ENCODE measurements at regions not wholly inside any gene's neighbourhood (a gene's known extent, or its start where the extent isn't known, plus 50 kb on each side); places are given as distances from the start of the nearest gene placed in this dataset.

DNA sequence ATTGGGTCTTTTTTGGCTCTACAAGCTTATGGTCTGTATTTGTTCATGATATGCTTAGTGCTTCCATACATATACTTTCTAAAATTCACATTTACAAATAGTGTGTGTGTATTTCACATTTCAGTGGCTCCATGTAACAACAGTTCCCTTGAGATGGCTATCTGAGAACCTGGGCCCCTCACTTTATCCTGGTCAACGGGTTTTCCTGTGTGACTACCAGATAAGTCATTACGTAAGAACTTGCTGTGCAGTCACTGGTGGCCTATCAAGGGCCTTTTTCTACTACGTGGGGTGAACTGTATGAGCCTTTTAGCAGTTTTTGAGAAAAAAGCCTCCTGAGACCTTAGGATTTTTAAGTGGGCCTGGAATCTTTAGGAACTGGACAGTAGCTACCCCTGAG, 454.1 kb downstream of the PCNX1 start:
- DNase-seq (ENCODE audit: low read depth in 2 of 2) = no peak

DNA sequence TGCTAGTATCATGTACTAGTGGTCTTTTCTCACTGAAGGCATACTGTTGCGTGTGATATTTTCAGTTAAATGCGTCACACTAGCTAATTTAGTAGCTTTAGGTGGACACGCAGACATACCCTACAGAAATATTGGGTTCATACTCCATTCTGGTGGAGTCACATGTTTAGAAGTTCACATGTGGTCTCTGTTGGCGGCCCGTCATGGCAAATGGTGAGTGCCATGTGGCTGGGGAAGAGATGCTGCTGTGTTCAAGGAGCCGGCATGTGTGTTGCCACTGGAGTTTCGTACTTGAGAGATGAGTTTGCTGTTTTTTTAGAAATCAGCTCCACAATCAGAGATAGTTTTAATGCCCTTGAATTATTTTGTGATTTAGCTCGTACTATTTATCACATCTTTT, 454.6 kb downstream of the PCNX1 start:
- DNase-seq (ENCODE audit: low read depth in 2 of 2) = no peak

DNA sequence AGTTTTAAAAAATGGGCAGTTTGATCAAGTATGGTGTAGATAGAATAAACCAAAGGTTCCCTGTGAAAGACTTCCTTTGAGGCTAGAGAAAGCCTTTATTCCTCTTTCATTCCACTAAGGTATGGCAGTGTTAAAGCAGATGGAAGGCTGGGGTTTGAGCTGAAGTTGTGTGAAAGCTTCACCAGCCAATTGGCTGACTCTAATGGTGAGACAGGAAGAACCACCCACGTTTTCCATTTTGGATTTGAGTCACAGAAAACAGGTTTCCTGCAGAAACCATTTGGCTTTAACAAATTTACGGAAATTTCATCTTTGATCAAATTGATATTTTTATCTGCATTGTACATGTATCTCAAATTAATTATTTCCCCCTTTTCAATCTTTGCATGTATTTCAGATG, 455.0 kb downstream of the PCNX1 start:
- DNase-seq (ENCODE audit: low read depth in 2 of 2) = no peak

DNA sequence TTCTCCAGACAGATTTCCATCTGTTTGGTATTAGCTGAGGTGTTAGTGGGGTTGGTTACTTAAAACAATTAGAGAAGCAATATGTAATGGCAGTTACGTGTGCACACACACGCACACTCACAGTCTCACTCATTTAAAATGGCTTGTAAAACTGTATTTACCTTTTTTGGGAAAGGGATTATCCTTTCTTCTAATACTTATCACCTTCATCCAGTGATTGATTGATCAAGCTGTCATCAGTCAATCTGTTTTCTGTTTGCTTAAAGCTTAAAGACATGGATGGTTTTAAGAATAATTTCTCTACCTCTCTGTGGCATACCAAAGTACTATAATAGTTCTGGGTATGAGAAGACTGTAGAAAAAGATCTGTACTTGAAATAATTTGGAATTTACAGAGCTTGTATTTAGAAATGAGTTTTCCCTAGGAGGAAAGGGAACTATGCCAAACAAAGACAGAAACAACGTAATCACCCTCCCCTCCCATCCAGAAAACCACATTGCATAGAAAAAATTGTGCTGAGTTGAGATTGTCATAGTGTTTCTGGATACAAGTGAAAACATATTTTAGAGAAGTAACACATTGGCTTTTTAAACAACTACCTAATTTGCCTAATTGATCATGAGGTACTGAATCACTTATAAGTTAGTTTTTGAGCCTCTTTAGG, 455.8 kb downstream of the PCNX1 start:
- DNase-seq (ENCODE audit: low read depth in 2 of 2) = no peak

DNA sequence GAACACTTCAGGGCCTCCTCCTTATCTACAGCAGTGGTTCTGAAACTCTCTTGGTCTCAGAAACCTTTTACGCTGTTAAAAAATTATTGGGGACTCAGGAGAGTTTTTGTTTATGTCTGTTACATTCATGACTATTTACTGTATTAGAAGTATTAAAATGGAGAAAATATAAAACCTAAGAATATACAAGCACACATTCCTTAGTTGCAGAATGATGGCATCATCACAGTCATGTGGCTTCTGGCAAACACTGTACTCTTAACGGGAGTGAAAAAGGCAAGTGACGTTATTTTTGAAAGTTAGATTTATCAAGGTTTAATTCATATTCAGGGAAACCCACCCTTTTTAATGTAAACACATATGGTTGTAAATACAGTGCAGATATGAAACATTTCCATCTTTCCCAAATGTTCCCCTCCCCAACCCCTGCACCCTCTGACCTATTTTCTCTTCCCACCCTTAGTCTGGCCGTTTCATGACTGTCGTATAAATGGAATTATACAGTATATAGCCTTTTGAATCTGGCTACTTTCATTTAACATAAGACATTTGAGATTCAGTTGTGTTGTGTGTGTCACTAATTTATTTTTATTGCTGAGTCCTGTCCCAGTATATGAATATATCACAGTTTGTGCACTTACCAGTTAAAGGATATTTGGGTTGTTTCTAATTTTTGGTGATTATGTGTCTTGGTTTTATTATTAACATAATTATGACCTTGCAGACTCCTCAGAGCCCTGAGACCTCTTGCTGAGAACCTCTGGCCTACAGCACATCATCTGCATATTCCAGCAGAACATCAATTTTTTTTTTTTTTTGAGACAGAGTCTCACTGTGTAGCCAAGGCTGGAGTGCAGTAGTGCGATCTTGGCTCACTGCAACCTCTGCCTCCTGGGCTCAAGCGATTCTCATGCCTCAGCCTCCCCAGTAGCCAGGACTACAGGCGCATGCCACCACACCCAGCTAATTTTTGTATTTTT, 457.0 kb downstream of the PCNX1 start:
- DNase-seq (ENCODE audit: low read depth in 2 of 2) = no peak

DNA sequence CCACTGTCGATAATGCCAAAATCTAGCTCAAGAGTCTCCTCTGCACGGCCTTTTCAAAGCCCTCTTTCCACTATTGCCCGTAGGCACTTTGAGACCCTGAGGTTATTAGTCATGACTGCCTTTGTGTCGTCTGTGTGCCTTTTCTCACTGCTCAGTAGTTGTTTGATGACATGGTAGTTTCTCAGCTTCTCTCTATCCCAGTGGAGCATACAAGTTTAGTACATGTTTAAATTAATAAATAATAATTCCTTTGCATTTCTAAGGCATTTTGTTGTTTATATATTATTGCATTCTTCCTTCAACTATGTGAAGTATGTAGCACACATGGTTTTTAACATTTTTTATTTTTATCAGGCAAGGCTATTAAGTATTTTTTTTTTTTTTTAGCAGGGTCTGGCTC, 458.1 kb downstream of the PCNX1 start:
- DNase-seq (ENCODE audit: low read depth in 2 of 2) = no peak

DNA sequence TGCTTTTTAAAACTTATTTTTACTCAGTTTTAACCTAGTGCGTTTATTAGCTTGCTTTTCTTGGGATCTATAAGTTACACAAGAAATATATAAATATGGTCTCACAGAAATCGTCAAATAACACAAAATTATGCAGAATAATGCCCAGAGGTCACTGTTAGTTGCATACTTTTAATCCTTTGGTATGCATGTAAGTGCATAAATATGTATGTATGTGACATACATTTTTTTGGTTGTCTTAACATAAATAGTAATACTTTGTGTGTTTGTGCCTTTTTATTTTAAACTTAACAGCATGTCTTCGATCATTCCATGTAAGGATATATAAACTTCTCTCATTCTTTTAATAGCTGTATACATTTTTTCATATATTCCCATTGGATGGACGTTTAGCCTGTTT, 459.6 kb downstream of the PCNX1 start:
- DNase-seq (ENCODE audit: low read depth in 2 of 2) = no peak

DNA sequence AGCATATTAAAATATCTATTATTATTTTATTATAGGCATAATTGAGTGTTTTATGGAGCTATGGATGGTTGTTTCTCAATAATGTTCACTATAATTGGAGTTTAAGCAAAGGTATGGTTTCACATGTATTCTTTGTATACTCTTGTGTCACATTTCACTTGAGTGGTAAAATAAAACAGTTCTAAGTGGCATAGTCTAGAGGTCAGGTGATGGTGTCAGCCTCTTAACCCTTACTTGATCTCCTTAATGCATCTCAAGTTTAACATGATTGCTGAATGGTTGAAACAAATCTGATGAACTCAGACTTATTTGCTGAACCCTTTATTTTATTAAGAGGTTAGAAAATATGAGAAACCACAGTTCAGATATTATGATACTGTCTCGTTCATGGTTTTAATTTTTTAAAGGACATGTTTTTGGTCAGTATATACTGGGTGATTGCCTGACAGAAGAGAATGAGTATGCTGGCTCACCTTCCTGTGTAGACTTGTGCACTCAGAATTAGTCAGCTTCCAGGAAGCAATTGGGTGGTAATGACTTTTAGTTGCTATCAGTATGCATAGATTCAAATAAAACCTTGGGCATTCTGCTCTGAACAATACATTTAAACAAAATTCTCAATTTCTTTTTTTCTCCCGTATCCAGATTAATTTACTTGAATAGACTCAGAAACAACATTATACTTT, 464.6 kb downstream of the PCNX1 start:
- no peak for DNase-seq (ENCODE audit: low read depth in 2 of 2)

DNA sequence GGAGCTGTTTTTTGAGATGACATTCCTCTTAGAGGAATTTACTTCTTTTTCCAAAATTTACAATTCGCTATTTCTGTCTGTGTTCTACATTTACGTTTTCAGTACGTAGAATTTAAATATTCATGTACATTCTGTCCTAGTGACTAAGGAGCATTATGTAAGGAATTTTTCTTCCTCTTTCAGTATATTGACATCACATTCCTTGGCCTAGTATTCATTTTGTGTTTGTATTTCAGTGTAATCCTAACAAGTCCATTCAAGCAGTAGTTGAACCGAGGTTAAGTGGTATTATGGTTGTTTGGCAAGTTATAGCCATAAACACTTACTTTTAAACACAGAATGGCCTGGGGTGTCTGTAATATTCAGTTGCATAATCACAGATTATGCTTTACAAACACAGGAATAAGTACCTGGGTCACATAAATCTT, 465.2 kb downstream of the PCNX1 start:
- no peak for DNase-seq (ENCODE audit: low read depth in 2 of 2)

DNA sequence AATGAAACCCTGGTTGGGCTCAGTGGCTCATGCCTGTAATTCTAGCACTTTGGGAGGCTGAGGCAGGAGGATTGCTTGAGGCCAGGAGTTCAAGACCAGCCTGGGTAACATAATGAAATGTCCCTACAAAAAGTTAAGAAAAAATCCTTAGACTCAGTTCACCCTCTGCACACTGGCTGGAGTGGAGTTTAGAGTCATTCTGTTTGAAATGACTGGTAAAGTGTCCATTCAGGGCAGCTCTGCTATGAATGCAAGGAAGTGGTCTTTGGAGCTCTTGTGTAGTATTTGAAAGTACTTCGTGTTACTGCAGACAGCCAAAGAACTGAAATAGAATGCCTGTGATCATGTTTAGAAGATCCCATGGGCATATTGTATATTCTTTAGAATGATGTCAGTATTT, 466.5 kb downstream of the PCNX1 start:
- DNase-seq (ENCODE audit: low read depth in 2 of 2) = no peak

DNA sequence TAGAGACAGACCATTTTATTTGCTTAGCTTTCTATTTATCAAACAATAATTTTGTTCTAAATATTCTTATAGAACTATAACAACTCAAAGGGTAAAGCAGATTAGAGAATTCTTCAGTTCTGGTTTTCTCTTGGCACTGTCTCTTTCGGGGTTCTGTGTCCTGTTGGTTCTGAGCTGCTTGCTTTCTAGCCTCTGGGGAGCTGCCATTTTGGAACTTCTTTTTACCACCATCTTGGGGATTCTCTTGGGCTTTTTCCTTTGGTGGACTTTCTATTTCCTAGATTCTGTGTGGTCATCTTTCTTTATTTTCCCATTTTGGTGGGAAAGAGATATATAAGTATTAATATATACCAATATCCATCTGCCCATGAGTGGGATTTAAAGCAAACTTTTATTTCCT, 467.7 kb downstream of the PCNX1 start:
- no peak for DNase-seq (ENCODE audit: low read depth in 2 of 2)

DNA sequence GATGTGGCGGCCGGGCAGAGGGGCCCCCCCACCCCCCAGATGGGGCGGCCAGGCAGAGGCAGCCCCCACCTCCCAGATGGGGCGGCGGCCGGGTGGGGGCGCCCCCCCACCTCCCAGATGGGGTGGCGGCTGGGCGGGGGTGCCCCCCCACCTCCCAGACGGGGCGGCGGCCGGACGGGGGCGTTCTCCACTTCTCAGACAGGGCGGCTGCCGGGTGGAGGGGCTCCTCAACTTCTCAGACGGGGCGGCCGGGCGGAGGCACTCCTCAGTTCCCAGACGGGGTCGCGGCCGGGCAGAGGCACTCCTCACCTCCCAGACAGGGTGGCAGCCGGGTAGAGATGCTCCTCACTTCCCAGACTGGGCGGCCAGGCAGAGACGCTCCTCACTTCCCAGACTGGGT, 469.8 kb downstream of the PCNX1 start:
- no peak for DNase-seq (ENCODE audit: low read depth in 2 of 2)

DNA sequence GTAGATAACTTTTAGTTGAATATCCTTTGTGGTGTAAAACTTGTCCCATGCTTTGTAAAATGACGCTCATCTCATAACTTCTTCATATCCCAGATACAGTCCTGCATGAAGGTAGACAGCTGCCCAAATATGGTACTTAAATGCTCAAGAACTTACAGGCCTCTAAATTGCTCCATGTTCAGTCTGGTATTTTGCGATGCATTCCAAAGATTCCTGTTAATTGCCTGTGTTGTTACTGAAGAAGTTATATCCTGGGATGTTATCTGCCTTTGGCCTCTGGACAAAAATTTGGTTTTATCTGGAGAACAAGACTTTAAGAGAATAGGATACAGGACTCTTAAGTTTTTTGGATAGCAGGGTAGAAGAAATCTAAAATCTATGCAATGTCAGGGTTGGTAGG, 473.0 kb downstream of the PCNX1 start:
- no peak for DNase-seq (ENCODE audit: low read depth in 2 of 2)

DNA sequence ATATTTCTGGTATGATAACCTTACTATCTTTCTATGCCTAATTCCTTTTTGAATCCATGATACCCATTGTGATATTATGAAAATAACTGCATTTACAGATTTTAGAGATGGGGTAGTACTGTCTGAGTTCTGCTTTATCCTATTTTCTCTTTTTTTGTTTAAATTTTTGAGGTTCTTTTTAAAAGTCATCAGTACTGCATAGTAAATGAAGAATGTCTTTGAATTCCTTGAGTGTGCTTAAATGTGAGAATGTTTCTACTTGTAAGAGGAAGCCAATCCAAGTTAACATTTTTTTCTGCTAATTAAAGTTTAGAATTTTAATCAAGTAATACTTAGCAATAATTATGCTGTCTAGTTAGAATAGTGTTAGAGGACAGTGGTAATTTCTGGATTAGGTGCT, 474.6 kb downstream of the PCNX1 start:
- no peak for DNase-seq (ENCODE audit: low read depth in 2 of 2)

DNA sequence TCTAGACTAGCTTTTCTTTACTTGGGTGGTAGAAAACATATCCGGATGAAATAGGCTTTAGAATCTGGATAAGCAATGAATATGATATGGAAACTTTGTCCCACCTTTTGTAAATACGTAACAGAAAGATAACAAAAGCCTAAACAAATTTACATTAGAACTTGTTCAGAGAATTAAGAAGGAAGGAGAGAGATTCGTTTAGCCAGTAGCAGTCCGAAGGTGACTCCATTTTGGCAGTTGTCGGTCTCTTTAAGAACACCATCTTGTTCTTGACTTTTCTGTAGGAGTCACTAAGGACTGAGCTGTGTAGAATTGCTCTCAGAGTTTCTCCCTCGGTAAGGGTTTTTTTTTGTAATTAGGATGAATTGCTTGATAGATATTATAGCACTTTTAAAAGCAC, 475.1 kb downstream of the PCNX1 start:
- DNase-seq (ENCODE audit: low read depth in 2 of 2) = no peak

DNA sequence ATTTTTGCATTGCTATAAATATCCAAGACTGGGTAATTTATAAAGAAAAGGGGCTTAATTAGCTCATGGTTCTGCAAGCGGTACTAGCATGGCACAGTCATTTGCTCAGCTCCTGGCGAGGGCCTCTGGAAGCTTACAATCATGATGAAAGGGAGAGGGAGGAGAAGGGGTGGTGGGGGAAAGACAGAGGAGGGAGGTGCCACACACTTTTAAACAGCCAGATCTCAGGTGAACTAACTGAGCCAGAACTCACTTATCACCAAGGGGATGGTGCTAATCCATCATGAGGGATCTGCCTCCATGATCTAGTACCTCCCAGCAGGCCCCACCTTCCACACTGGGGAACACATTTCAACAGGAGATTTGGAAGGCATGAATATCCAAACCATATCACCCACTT, 476.3 kb downstream of the PCNX1 start:
- no peak for DNase-seq (ENCODE audit: low read depth in 2 of 2)

DNA sequence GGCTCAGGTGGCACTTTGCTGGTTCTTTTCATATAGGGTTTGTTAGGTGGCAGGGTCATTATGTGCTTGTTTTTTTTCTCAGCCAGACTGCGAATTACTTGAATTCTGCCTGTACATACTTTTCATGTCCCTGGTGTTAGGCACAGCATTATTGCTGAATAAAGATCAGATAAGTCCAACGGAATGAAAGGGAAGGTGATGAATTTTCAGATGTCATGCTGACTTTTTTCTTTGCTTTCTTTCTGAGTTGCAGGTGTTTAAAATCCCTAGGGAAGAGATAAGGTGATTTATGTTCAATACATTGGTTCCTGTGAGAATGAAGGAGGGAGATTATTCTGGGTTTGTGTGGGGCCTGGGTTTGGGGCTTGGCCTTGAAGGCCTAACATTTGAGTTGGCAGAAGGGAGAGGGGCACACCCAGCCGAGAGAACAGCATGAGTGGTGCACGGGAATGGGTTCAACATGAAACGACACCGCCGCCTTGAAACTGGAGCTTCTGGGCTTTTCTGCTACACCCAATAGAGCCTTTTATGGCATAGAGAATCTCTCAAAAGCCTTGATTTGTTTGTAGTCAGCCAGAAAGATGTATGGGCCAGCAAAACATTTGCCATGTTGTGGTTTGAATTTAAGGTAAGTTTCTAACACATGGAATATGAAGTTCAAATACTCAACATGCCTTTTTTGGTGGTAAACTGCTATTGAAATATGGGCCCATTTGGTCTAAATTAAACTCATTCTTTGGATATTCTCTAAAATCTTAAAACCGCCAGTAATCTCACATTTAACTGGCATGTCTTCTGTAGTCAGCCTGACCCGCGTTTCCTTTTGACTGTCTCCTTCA, 477.0 kb downstream of the PCNX1 start:
- DNase-seq (ENCODE audit: low read depth in 2 of 2) = no peak

DNA sequence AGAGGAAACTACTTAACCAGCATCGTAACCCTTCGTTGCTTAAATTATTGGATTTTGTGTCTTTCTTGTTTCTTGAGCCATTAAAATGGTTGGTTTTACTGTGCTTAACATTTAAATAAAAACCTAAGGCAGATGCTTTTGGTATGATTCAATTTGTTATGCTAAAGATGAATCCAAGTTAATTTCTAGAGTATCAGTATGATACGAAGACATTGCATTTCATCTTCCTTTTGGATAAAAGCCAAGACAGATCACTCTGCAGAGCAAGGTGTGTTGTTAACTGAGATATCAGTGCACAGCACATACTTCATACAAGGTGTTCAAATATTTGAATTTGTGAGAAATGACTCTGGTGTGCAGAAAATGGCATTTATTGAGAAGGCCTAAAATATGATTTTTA, 480.5 kb downstream of the PCNX1 start:
- DNase-seq (ENCODE audit: low read depth in 2 of 2) = no peak

DNA sequence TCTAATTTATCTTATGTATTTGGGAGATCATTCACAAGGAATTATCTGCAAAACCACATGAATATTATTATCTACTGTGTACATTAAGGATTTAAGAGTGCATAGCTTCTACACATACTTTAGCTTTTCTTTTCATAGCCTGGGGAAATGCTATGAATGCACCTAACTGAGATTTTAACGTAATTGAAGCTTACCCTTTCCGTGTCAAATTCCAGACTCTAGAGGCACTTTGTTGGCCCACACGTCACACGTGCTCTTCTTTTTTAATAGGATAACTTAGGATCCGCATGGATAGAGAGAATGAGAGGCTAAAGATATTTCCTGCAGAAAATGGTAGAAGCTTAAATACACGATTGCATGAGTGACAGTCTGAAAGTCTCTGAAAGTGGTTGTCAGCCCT, 481.1 kb downstream of the PCNX1 start:
- DNase-seq (ENCODE audit: low read depth in 2 of 2) = no peak

DNA sequence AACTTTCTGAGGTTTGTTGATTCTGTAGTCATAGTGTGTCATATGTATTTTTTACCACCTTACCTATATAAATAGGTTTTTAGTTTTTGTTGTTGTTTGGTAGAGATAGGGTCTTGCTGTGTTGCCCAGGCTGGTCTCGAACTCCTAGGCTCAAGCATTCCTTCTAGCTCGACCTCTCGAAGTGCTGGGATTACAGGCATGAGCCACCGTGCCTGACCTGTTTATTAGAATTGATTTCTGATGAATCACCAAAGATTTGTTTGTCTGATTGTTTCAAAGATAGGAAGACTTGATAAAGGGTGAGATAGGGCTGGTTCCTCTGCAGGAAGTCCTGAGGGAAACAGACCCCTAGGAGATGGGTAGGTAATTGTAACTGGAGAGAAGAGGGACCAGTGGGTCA, 481.6 kb downstream of the PCNX1 start:
- no peak for DNase-seq (ENCODE audit: low read depth in 2 of 2)

DNA sequence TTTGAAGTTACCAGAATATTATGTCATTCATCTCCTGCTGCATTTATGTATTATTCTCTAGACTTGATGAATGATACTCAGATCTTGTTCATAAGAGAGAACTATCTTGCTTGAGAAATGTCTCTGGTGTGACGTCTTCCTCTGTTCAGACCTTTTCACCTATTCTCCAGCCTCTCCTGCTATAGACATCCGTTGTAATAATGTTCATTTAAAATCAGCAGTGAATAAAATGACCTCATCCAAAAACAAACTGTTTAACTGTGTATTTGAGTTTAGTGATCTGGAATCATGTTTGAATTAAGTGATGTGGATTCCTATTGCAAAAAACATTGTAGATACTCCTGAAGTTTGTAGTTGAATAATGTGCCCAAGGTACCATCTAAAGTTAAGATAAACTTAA, 487.1 kb downstream of the PCNX1 start:
- no peak for DNase-seq (ENCODE audit: low read depth in 2 of 2)

DNA sequence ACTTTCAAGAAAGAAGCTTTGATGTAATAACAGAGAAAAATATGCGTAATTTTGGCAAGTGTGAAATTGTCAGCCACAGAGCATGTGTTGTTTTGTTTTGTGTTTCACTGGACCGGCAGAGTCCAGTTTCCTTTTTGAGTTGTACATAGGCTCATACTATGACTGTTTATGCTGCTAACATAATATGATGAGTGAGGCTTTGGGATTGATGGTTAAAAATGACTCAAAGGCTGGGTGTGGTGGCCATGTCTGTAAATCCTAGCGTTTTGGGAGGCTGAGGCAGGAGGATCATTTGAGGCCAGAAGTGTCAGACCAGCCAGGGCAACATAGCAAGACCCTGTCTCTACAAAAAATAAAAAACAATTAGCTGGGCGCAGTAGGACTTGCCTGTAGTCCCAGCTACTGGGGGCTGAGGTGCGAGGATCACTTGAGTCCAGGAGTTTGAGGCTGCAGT, 487.9 kb downstream of the PCNX1 start:
- DNase-seq (ENCODE audit: low read depth in 2 of 2) = no peak

Measured in stimulated activated CD8-positive, alpha-beta memory T cell treated with anti-CD3 and anti-CD28 coated beads, Interleukin-15, amount 100 ng/mL, for 4 hours (primary cell).